CD4-positive, alpha-beta T cell treated with Interleukin-1 beta for 1 hour (primary cell): ENCODE measurements at regions not wholly inside any gene's neighbourhood (a gene's known extent, or its start where the extent isn't known, plus 50 kb on each side); places are given as distances from the start of the nearest gene placed in this dataset.

Experiments
- DNase-seq, 2 donors: peaks; one replicate each; pipeline ENCODE4 v3.0.0-alpha.2; 2020 to 2022

- DNase-seq = no peak
These were observed 95.9 kb upstream of the COL21A1 start for GRCh38 chr6:56343295-56343694.

- DNase-seq = no peak
These were observed 92.1 kb upstream of the COL21A1 start for GRCh38 chr6:56339524-56339923.

GRCh38 chr6:56335726-56336125 lies 88.3 kb upstream of the COL21A1 start:
- DNase-seq = no peak

- no peak for DNase-seq
These were observed 87.6 kb upstream of the COL21A1 start for GRCh38 chr6:56334937-56335336.

GRCh38 chr6:56329271-56330050 lies 82.1 kb upstream of the COL21A1 start:
- no peak for DNase-seq

- DNase-seq = no peak
These were observed 81.3 kb upstream of the COL21A1 start for GRCh38 chr6:56328728-56329090.

GRCh38 chr6:56327946-56328727 lies 80.8 kb upstream of the COL21A1 start:
- DNase-seq = no peak

- DNase-seq = no peak
These were observed 77.0 kb upstream of the COL21A1 start for GRCh38 chr6:56324396-56324795.

- DNase-seq = no peak
These were observed 71.5 kb upstream of the COL21A1 start for GRCh38 chr6:56318851-56319250.

- no peak for DNase-seq
These were observed 67.5 kb upstream of the COL21A1 start for GRCh38 chr6:56314683-56315523.

- DNase-seq = no peak
These were observed 64.4 kb upstream of the COL21A1 start for GRCh38 chr6:56311533-56312448.

- no peak for DNase-seq
These were observed 63.7 kb upstream of the COL21A1 start for GRCh38 chr6:56311061-56311460.

GRCh38 chr6:56310241-56310640 lies 62.9 kb upstream of the COL21A1 start:
- no peak for DNase-seq

GRCh38 chr6:56299916-56300315 lies 52.5 kb upstream of the COL21A1 start:
- no peak for DNase-seq

GRCh38 chr6:56297022-56297989 lies 49.9 kb upstream of the COL21A1 start:
- no peak for DNase-seq
